IMR-90 (cell line): ENCODE measurements at regions not wholly inside any gene's neighbourhood (a gene's known extent, or its start where the extent isn't known, plus 50 kb on each side); places are given as distances from the start of the nearest gene placed in this dataset.

ENCODE experiments used
- ATAC-seq: fragments of 200-7000 bp; cut with Tn5 transposase; 2 replicates; pipeline ENCODE4 v1.9.1; 2020; ENCODE audit warnings: low read depth, mild to moderate bottlenecking, moderate library complexity
- BruUV-seq: library from RNA; stranded (reverse); fragments of 400-500 nt; replicated peaks from 2 replicates; lab custom pipeline; 2021; lab: Mats Ljungman, UMichigan
- CTCF ChIA-PET: fragments of 300-600 bp; formaldehyde crosslinking; extraction: SDS; loops from one replicate; lab custom pipeline; 2021; ENCODE audit warnings: antibody characterized with exemption; lab: Yijun Ruan, JAX
- POLR2A ChIA-PET: fragments of 300-600 bp; sonication (Branson Sonifier 250); formaldehyde crosslinking; loops from one replicate; lab custom pipeline; 2022; ENCODE audit warnings: antibody characterized with exemption; ENCODE audit not compliant: unreplicated experiment; lab: Charles Lee
- DNase-seq: peaks from one replicate; pipeline ENCODE4 v3.0.0; 2013
- H2AFZ ChIP-seq: replicated peaks from 2 replicates; pipeline ENCODE3; 2013; ENCODE audit warnings: low read length, mild to moderate bottlenecking; ENCODE audit not compliant: poor library complexity
- H2AK5ac ChIP-seq: 2 replicates; pipeline ENCODE4 v1.6.1; 2013; ENCODE audit warnings: low read depth, low read length, inconsistent platforms
- H2AK9ac ChIP-seq: replicated peaks from 2 replicates; pipeline ENCODE3; 2013; ENCODE audit warnings: mild to moderate bottlenecking, low read depth, low read length, moderate library complexity; ENCODE audit not compliant: poor library complexity
- H2BK120ac ChIP-seq: 2 replicates; pipeline ENCODE4 v1.6.1; 2013; ENCODE audit warnings: low read depth, low read length, inconsistent platforms
- H2BK15ac ChIP-seq: 3 replicates; pipeline ENCODE4 v1.6.1; 2013; ENCODE audit warnings: low read depth, low read length, inconsistent platforms
- H2BK20ac ChIP-seq: 2 replicates; pipeline ENCODE4 v1.6.1; 2013; ENCODE audit warnings: low read depth, mild to moderate bottlenecking, inconsistent platforms, low read length, moderate library complexity
- H2BK5ac ChIP-seq: 2 replicates; pipeline ENCODE4 v1.6.1; 2013; ENCODE audit warnings: mild to moderate bottlenecking, low read depth, low read length, inconsistent platforms; ENCODE audit not compliant: poor library complexity, severe bottlenecking
- H3K14ac ChIP-seq: replicated peaks from 2 replicates; pipeline ENCODE4 v1.6.1; 2013; ENCODE audit warnings: low read depth, low read length, inconsistent platforms
- H3K18ac ChIP-seq: 2 replicates; pipeline ENCODE4 v1.6.1; 2013; ENCODE audit warnings: low read depth, low read length, control low read depth
- H3K23ac ChIP-seq: 2 replicates; pipeline ENCODE4 v1.6.1; 2013; ENCODE audit warnings: low read depth, low read length, inconsistent platforms
- H3K27ac ChIP-seq: 2 replicates; pipeline ENCODE4 v1.5.1; 2013; ENCODE audit warnings: mild to moderate bottlenecking, control low read depth, low read length; ENCODE audit not compliant: insufficient read depth
- H3K27me3 ChIP-seq: 2 replicates; pipeline ENCODE4 v1.6.1; 2013; ENCODE audit warnings: low read length; ENCODE audit not compliant: control insufficient read depth, insufficient read depth
- H3K36me3 ChIP-seq: 2 replicates; pipeline ENCODE4 v1.6.1; 2013; ENCODE audit warnings: low read length, mixed read lengths; ENCODE audit not compliant: control insufficient read depth, insufficient read depth
- H3K4ac ChIP-seq: 2 replicates; pipeline ENCODE4 v1.6.1; 2013; ENCODE audit warnings: low read depth, low read length, inconsistent platforms
- H3K4me1 ChIP-seq: 2 replicates; pipeline ENCODE4 v1.6.1; 2013; ENCODE audit warnings: low read length, mixed read lengths; ENCODE audit not compliant: control insufficient read depth, insufficient read depth
- H3K4me2 ChIP-seq: 2 replicates; pipeline ENCODE4 v1.6.1; 2013; ENCODE audit warnings: low read depth, mild to moderate bottlenecking, control low read depth, low read length, moderate library complexity
- H3K4me3 ChIP-seq: 2 replicates; pipeline ENCODE4 v1.5.1; 2013; ENCODE audit warnings: low read depth, mild to moderate bottlenecking, control low read depth, low read length, moderate library complexity; ENCODE audit not compliant: insufficient read depth
- H3K56ac ChIP-seq: 2 replicates; pipeline ENCODE4 v1.6.1; 2013; ENCODE audit warnings: low read length, inconsistent platforms; ENCODE audit not compliant: insufficient read depth; ENCODE audit errors: extremely low read depth
- H3K79me1 ChIP-seq, 2 experiments: 2 replicates each; pipeline ENCODE4 v1.6.1; 2013; ENCODE audit warnings: low read length in 2 of 2, inconsistent platforms in 1 of 2, low read depth in 1 of 2
- H3K9ac ChIP-seq: 2 replicates; pipeline ENCODE4 v1.6.1; 2013; ENCODE audit warnings: low read depth, low read length, control low read depth
- H3K9me1 ChIP-seq: 2 replicates; pipeline ENCODE4 v1.6.1; 2013; ENCODE audit warnings: low read length, inconsistent platforms; ENCODE audit not compliant: insufficient read depth
- H3K9me3 ChIP-seq: 2 replicates; pipeline ENCODE4 v1.6.1; 2013; ENCODE audit warnings: low read length; ENCODE audit not compliant: control insufficient read depth, insufficient read depth
- H4K20me1 ChIP-seq: 2 replicates; pipeline ENCODE4 v1.6.1; 2013; ENCODE audit warnings: low read length, inconsistent platforms; ENCODE audit not compliant: insufficient read depth
- H4K5ac ChIP-seq: 2 replicates; pipeline ENCODE4 v1.6.1; 2013; ENCODE audit warnings: mild to moderate bottlenecking, low read depth, low read length, control low read depth
- H4K8ac ChIP-seq, 2 experiments: 2 replicates each; pipeline ENCODE4 v1.6.1; 2013; ENCODE audit warnings: low read depth in 2 of 2, low read length in 2 of 2, control low read depth in 1 of 2, inconsistent platforms in 1 of 2
- H4K91ac ChIP-seq: 2 replicates; pipeline ENCODE4 v1.6.1; 2013; ENCODE audit warnings: low read depth, low read length, inconsistent platforms; ENCODE audit not compliant: insufficient read depth
- BHLHE40 ChIP-seq: fragments of 150-350 bp; IDR thresholded peaks from 2 replicates; pipeline ENCODE4 v1.6.1; 2016; ENCODE audit warnings: mild to moderate bottlenecking, low read depth, low read length
- CEBPB ChIP-seq: IDR thresholded peaks from 2 replicates; pipeline ENCODE4 v1.6.1; 2012; ENCODE audit warnings: low read depth, low read length, improper control_type of control experiment
- CHD1 ChIP-seq: IDR thresholded peaks from 2 replicates; pipeline ENCODE4 v1.6.1; 2012; ENCODE audit warnings: low read depth, low read length, improper control_type of control experiment
- CTCF ChIP-seq: conservative IDR thresholded peaks from 2 replicates; pipeline ENCODE4 v1.5.1; 2012; ENCODE audit warnings: mild to moderate bottlenecking, low read depth, low read length, improper control_type of control experiment
- ELK1 ChIP-seq: fragments of 150-350 bp; IDR thresholded peaks from 2 replicates; pipeline ENCODE4 v1.6.1; 2016; ENCODE audit warnings: low read depth, mild to moderate bottlenecking, low read length, moderate library complexity, borderline replicate concordance
- FOS ChIP-seq: fragments of 150-350 bp; IDR thresholded peaks from 2 replicates; pipeline ENCODE4 v1.6.1; 2016; ENCODE audit warnings: low read depth, low read length
- MAFK ChIP-seq: IDR thresholded peaks from 2 replicates; pipeline ENCODE4 v1.6.1; 2012; ENCODE audit warnings: low read depth, low read length, improper control_type of control experiment
- MAZ ChIP-seq: IDR thresholded peaks from 2 replicates; pipeline ENCODE4 v1.6.1; 2012; ENCODE audit warnings: low read depth, mild to moderate bottlenecking, low read length, improper control_type of control experiment, moderate library complexity, borderline replicate concordance
- MXI1 ChIP-seq: IDR thresholded peaks from 2 replicates; pipeline ENCODE4 v1.6.1; 2012; ENCODE audit warnings: low read depth, mild to moderate bottlenecking, low read length, moderate library complexity, borderline replicate concordance
- NFE2L2 ChIP-seq: fragments of 150-350 bp; IDR thresholded peaks from 2 replicates; pipeline ENCODE4 v1.6.1; 2016; ENCODE audit warnings: low read depth, mild to moderate bottlenecking, low read length
- POLR2A ChIP-seq: IDR thresholded peaks from 2 replicates; pipeline ENCODE4 v1.6.1; 2012; ENCODE audit warnings: mild to moderate bottlenecking, low read depth, low read length
- RAD21 ChIP-seq: IDR thresholded peaks from 2 replicates; pipeline ENCODE4 v1.6.1; 2012; ENCODE audit warnings: low read length, improper control_type of control experiment
- RCOR1 ChIP-seq: IDR thresholded peaks from 2 replicates; pipeline ENCODE4 v1.6.1; 2012; ENCODE audit warnings: mild to moderate bottlenecking, low read length, improper control_type of control experiment; ENCODE audit not compliant: insufficient replicate concordance
- RFX5 ChIP-seq: IDR thresholded peaks from 2 replicates; pipeline ENCODE4 v1.8.0; 2012; ENCODE audit warnings: low read depth, mild to moderate bottlenecking, low read length, moderate library complexity
- SMC3 ChIP-seq: fragments of 150-350 bp; IDR thresholded peaks from 2 replicates; pipeline ENCODE4 v1.6.1; 2016; ENCODE audit warnings: low read depth, mild to moderate bottlenecking, antibody characterized with exemption, low read length, moderate library complexity
- USF2 ChIP-seq: fragments of 150-350 bp; IDR thresholded peaks from 2 replicates; pipeline ENCODE4 v1.6.1; 2017; ENCODE audit warnings: mild to moderate bottlenecking, antibody characterized with exemption, low read length, low read depth
- WGBS, 2 experiments: methylation state at CpG; one replicate each; pipeline versions ENCODE4 v1.1.5 to v1.1.7; 2013; ENCODE audit warnings: missing lambda C conversion rate in 2 of 2; ENCODE audit not compliant: insufficient read length in 1 of 2; ENCODE audit errors: extremely low coverage in 2 of 2; 5-methylcytosine and 5-hydroxymethylcytosine counted together
- dilution Hi-C: fragments of 300-500 bp; cut with HindIII; formaldehyde crosslinking; loops from one replicate; pipeline ENCODE4 v1.14.3; 2018; ENCODE audit warnings: low sequenced_read_pairs; ENCODE audit not compliant: unreplicated experiment
- in situ Hi-C: fragments of 300-500 bp; cut with MboI; formaldehyde crosslinking; loops from 3 replicates; pipeline ENCODE4 v1.14.3; 2019; ENCODE audit warnings: low sequenced_read_pairs, inconsistent platforms, mixed read lengths
- intact Hi-C: fragments of 100-400 bp; cut with micrococcal nuclease; formaldehyde crosslinking; loops from 2 replicates; pipeline ENCODE4 v1.10.0; 2022

- no peak overlapping the region for H4K5ac ChIP-seq
- 0% methylated on average over 1 of the region's 3 CpGs; no CpG with 5 or more reads in 1 of the 2 experiments for whole genome bisulfite sequencing, 2 experiments
- H3K18ac ChIP-seq, result no peak overlapping the region
- H3K9me1 ChIP-seq, result no peaks in the 10 kb centered on the region
- no peaks in the 10 kb centered on the region for H3K36me3 ChIP-seq
- dilution Hi-C loops (no loop called here), in situ Hi-C loops (no loop called here), intact Hi-C loops (no loop called here)
- H3K23ac ChIP-seq, result no peak overlapping the region
- H3K4me3 ChIP-seq, result no peak overlapping the region
- H3K27me3 ChIP-seq, result no peaks in the 10 kb centered on the region
- ATAC-seq, result no peak
- TF ChIP-seq MAFK (no peak), USF2 (no peak), CEBPB (no peak), BHLHE40 (no peak), MAZ (no peak), RAD21 (no peak), MXI1 (no peak), POLR2A (no peak), NFE2L2 (no peak), FOS (no peak), RFX5 (no peak), CTCF (no peak), SMC3 (no peak), ELK1 (no peak), RCOR1 (no peak), CHD1 (no peak)
- H4K8ac ChIP-seq, result no peak overlapping the region
- H3K9me3 ChIP-seq, result peaks cover 32% of the 10 kb centered on the region
- H3K9ac ChIP-seq, result no peak overlapping the region
- H3K4me1 ChIP-seq, result no peaks in the 10 kb centered on the region
- no peak overlapping the region for H2AFZ ChIP-seq
- no peak overlapping the region for H2AK5ac ChIP-seq
- ChIA-PET CTCF (no interaction called here), POLR2A (no interaction called here)
- no peak overlapping the region for H2BK5ac ChIP-seq
- H3K56ac ChIP-seq, result no peak overlapping the region
- H3K4me2 ChIP-seq, result no peak overlapping the region
- H4K91ac ChIP-seq, result no peak overlapping the region
- H3K4ac ChIP-seq, result no peak overlapping the region
- no peak overlapping the region for H3K27ac ChIP-seq
- DNase-seq, result no peak
- no peak overlapping the region for H3K14ac ChIP-seq
- H4K20me1 ChIP-seq, result no peaks in the 10 kb centered on the region
- H2BK15ac ChIP-seq, result no peak overlapping the region
- BruUV-seq, result no TSS peak
- H3K79me1 ChIP-seq, result no peaks in the 10 kb centered on the region
- no peak overlapping the region for H2BK120ac ChIP-seq
- H2BK20ac ChIP-seq, result no peak overlapping the region
- H2AK9ac ChIP-seq, result no peak overlapping the region
Observed at GRCh38 chr5:2203774-2204173, 321.0 kb upstream of the IRX4 start.
